NCI-H526 treated with DMSO at 0.1 percent for 48 hours (cell line): ENCODE measurements at regions not wholly inside any gene's neighbourhood (a gene's known extent, or its start where the extent isn't known, plus 50 kb on each side); places are given as distances from the start of the nearest gene placed in this dataset.
"Not testable (repeated sequence)": the region's sequence is repeated elsewhere in the genome, so short reads cannot be mapped to it uniquely, and the experiment has no call there.

Experiments
- DNase-seq: peaks from one replicate; lab custom pipeline; 2025; lab: John Stamatoyannopoulos, UW

DNA sequence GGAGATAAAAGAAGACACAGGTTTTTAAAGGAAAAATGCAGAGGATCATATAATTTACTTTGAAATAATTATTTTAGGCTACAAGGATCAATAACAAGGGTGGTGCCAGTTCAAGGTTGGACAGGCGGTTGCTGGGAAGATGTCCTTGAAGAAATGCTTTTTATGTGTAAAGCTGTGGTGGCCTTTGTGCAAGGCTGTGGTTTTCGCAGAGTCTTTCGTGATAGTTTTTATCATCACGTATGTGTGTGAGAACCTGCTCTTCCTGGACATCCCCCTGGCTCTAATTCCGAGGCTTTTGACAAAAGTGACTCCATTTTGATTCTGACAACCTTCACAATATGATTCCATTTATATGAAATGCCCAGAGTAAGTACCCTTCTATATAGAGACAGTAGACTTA is 85.8 kb upstream of the COG2 start:
- DNase-seq, result no peak

DNA sequence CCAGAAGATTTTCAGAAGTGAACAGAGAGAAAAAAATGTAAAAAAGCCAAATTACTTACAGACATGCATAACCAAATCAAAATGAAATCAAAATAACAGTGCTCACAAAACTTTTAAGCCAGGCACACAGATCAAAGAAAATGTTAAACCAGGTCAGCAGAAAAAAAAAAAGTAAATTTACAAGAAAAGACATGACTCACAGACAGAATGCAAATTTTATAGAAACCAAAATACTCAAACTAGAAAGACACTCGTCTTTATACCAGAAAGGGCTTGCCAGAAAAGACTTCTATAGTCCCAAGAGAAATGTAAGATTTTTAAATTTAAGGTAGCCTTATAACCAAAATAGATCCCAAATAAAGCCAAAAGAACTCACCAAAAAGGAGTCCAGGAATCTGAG is 86.5 kb upstream of the COG2 start:
- no peak for DNase-seq

DNA sequence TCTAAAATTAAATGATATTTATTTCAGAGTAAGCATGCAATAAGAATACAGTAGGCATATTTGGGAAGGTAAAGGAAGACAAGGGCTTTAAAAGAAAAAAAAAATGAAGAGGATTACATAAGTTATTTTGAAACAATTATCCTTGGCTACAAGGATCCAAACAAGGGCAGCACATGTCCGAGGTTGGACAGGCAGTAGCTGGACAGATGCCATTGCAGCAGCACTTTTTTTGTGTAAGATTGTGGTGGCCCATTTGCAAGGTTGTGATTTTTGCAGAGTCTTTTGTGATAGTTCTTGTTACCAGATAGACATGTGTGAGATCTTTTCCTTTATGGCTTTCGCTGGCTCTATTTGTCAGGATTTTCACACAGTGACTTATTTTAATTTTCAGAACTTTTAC is 89.4 kb upstream of the COG2 start:
- DNase-seq, result no peak

DNA sequence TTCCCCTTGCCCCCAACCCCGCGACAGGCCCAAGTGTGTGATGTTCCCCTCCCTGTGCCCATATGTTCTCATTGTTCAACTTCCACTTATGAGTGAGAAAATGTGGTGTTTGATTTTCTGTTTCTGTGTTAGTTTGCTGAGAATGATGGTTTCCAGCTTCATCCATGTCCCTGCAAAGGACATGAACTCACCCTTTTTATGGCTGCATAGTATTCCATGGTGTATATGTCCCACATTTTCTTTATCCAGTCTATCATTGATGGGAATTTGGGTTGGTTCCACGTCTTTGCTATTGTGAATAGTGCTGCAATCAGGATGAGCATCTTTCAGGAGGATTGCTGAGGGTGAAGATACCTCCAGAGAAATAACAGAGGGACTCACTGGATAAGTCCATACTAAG is 91.3 kb upstream of the COG2 start:
- DNase-seq, result not testable (repeated sequence)

DNA sequence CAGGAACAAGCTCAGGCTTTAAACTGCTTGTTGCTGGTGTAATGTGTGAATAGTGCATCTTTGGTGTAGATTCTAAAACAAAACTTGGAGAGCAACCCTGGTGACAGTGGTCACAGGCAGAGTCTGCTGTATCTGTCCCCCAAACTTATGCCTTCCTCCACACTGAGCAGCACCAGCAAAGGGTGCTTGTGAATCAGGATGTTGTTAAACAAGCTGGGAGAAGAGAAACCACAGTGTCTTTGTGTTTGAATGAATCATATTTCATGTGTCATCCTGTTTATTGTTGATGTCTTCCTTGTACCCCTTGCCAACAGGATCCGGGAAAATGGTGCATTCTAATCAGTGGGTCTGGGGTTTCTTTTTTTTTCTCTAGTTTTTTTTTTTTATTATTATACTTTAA is 91.9 kb upstream of the COG2 start:
- no peak for DNase-seq

DNA sequence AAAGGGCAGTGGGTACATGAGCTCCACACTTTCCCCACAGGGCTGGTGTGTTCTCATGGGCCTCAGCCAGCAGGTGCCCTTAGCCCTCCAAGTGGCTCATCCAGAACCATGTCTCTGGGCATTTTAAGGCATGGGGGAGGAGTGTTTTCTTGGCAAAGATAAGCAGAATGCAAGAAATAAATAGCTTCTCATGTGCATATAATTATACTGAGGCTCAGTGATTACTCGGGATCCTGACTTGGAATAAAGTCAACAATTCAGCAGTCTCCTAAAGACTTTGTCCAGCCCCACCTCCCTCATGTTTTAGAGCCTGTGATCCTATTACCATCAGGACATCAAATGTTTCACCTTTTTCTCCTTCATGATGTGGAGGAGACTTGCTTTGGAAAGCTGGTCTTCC is 92.7 kb upstream of the COG2 start:
- no peak for DNase-seq

DNA sequence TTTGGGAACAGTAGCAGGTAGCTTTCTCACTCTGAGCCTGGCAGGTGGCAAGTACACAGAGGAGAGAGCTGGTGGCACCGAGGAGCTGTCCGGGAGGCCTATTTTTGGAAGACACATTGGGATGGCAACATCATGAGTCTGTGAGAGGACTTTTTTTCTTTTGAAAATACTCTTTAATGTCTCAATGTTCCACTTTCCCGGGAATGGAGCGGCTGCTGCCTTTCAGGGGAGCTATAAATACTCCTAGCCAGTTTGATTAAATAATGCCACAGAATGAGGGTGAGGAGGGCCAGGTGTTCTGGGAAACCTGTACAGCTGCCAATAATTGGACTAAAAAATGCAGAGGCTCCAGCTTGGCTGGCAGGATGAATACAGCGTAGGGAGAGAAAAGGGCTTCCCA is 93.3 kb upstream of the COG2 start:
- DNase-seq, result no peak

DNA sequence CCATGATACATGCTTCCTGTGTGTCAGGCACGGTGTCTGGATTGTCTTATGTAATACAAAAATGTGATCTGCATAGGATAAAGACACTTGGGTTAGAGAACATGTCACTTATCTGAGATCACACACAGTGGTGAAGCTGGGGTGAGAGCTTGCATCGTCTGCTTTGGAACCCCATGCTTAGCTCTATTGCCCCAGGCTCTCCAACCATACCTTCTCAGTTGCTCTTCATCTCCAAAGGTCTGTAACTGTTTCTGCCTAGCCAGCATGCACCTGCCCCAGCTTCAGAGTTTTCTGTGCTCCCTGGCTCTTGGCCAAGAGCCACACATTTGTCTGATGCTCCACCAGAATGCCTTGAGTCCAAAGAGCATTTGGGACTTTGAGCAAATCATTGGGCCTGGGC is 93.9 kb upstream of the COG2 start:
- no peak for DNase-seq

DNA sequence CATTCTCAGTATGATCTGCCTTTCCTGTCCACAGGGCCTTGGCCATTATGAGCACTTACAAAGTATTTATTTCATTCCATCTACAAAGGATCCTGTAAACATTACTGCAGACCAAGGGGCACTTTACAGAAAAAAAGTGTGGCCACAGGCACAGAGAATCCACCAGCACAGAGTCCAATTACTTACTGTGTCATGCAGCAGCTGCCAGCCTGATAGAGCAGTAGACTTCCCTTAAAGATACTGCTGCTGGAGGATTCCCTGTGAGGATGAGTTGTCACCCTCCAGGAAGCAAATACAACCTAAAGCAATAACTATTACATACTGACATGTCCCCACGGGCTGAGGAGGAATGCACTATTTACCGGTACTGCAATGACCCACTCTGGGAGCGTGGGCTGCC is 97.1 kb upstream of the COG2 start:
- no peak for DNase-seq

DNA sequence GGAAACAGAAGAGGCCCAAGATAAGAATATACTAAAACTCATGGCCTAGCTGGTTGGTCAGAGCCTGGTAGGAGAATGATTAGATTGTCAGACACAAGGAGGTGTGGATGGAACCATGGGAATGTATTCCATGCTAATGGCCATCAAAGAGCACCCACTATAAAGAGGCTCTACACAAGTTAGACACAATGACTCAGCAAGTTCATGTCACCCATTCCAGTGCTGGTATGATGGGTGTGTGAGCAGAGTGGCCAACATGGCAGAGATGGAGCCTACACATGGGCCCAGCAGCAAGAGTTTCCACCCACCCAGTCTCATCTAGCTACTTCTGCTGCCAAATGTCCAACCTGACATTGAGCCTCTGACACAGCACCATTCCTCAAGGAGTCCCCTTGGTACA is 97.5 kb upstream of the COG2 start:
- no peak for DNase-seq

DNA sequence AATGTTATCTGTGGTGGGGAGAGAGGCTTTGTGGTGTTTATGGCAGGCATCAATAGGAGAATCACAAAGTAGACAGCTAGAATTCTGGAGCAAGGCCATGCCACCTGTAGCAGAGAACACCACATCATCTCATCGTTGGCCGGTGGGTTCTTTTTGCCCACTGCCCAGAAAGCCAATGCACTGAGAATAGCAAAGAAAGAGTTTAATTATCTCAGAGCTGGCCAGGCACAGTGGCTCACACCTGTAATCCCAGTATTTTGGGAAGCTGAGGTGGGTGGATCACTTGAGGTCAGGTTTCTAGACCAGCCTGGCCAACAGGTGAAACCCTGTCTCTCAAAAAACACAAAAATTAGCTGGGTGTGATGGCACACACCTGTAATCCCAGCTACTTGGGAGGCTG is 99.2 kb upstream of the COG2 start:
- DNase-seq, result no peak

DNA sequence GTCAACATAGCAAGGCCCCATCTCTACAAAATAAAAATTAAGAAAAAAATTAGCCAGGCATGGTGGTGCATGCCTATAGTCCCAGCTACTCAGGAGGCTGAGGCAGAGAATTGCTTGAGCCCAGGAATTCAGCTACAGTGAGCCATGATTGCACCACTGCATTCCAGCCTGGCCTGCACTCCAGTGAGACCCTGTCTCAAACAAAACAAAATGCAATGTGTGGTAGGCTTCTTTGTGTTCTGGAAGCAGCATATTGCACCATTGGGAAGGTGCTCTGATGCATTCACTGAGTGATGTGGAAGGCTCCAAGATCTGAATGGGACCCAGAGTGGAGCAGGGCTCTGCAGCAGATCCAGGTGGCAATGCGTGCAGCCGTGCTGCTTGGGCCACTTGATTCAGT is 99.6 kb upstream of the COG2 start:
- no peak for DNase-seq

DNA sequence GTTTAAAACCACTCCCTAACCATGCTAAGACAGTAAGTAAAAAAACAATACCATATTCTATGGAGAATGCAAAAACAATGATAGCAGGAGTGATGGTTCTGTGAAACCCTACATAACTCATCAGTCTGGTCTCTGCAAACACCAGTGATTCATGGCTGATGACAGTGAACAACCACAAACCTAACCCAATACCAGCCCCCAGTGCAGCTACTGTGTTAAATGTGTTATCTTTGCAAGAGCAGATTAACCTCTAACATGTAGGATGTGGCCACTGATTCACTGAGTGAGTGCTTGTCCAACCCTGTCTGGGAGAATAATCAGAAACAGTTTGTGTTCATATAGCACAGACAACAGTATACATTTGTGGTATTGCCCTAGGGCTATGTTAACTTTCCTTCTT is 100.2 kb upstream of the COG2 start:
- no peak for DNase-seq

DNA sequence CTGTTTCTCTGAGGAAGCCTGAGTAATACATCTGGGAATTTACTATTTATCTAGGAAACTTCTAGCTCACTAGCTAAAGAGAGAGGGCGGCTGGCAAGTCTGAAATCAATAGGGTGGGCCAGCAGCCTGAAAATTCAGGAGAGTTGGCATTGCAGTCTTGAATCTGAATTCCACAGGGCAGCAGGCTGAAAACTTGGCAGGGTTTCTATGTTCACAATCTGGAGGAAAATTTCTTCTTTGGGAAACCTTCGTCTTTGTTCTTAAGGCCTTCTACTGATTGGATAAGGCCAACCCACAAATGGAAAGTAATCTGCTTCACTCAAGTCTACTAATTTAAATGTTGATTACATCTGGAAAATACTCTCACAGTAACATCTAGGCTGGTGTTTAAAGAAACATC is 101.0 kb upstream of the COG2 start:
- DNase-seq, result no peak

DNA sequence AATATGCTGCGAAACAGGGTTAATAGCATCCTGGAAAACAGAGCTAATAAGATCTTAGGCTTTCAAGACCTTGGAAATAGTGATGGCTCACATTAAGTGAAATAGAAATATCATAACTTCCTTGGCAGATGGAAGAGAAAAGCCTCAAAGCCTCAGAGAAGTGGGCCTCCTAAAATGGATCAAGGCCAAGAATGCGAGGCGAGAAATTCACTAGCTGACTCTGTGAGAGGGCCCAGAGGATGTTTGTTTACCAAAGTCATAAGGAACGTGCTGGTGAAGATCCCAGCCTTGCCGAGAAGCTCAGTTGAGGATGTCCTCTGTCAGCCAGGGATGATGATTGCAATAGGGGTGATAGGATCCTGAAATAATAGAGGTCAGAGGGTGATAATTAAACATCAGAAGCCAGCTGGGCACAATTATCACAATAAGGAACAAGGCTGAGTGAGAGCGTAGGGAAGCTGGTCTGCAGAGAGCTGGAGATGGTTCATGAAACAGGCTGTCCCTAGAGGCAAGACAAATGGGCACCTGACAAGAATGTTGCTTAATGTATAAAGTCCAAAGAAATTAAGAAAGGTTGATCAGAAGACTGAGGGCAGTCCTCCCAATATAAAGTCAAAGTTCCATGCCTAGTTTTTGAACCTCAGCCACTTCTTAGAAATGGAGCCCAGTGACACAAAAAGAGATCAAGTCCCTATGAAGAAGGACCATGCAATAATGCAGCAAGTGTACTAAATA is 101.7 kb upstream of the COG2 start:
- DNase-seq, result no peak

DNA sequence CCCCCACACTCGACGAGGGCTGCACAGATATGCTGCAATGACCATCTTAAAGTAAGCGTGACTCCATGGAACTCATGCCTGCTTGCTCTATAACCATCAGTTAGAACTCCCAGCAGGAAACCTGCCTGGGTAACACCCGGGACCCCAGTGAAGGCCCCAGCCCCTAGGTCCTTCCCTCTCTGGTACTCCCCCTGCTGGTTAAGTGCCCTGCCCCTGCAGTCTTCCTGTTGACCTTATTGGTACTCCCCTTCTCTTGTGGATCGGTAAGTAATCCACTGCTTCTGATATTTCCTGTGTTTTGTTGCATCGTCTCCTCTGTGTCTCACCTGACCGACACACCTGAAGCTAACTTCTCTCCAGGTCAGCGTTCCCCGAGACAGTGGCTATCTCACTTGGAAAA is 104.8 kb upstream of the COG2 start:
- DNase-seq, result no peak

DNA sequence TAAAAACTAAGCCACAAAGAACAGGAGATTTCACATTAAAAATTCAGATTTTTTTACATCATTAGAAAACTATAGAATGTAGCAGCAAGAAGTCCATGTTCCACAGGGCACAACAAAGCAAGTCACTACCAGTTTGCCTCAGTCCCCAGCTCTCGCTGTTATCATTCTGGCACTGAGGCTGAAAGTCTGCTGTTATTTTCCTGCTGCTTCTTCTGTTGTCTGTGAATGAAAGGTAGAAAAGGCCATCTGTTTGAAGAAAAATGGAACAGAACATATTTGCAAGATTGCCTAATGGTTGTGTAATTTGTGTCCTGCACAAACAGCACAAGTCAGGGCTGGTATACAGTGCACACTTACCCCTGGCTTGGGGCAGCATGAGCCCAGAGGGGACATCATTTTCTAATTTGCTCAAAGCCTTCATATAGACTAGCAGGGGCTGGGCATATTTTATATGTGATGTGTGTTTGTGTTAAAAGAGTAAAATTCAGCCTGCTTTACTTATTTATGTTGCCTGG is 105.6 kb upstream of the COG2 start:
- DNase-seq, result no peak

DNA sequence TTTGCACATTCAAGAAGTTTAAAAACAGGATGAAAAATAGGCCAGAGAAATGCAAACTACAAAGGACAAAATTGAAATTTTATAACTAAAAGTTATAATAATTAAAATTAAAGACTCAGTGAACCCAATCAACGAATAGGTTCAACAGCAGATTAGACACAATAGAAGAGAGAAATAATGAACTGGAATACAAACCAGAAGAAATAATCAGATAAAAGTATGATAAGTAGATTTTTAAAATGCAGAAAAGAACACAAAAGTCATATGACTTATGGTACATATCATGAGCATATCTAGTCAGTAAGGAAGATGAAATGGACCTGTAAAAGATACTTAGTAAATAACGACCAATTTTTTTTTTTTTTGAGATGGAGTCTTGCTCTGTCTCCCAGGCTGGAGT is 108.1 kb upstream of the COG2 start:
- DNase-seq, result no peak

DNA sequence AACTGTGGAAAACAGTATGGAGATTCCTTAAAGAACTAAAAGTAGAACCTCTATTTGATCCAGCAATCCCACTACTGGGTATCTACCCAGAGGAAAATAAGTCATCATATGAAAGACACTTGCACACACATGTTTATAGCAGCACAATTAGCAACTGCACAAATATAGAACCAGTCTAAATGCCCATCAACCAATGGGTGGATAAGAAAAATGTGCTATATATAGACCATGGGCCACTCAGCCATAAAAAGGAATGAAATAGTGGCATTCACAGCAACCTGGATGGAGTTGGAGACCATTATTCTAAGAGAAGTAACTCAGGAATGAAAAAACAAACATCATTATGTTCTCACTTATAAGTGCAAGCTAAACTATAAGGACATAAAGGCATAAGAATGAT is 105.0 kb upstream of the PGBD5 start:
- no peak for DNase-seq

DNA sequence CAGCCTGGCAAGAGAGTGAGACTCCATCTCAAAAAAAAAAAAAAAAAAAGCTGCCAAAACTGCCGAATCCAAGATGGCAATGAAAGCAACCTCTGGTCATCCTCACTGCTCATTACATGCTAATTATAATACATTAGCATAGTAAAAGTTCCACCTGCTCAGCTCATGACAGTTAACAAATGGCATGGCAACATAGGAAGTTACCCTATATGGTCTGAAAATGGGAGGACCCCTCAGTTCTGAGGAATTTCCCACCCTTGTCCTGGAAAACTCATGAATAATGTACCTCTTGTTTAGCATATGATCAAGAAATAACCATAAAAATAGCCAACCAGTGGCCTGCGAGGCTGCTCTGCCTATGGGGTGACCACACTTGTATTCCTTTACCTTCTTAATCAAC is 93.1 kb upstream of the PGBD5 start:
- no peak for DNase-seq

DNA sequence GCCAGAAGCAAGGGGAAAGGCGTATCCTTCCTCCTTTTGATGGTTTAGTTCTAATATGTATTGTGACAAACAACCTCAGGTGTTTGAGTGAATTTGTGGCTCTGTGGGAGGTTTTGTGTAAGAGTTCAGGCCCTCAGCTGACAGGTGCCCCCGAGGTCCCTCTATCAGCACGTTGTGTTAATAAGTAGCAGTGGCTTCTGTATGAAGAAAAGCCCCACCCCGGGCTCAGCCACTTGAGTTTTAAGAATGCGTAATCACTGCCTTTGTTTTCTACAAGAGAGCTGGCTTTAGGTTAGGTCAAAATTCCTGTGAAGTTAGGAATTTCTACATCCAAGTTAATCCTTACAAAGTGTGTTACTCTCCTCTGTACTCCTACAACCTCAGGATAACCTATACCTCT is 92.4 kb upstream of the PGBD5 start:
- DNase-seq, result no peak

DNA sequence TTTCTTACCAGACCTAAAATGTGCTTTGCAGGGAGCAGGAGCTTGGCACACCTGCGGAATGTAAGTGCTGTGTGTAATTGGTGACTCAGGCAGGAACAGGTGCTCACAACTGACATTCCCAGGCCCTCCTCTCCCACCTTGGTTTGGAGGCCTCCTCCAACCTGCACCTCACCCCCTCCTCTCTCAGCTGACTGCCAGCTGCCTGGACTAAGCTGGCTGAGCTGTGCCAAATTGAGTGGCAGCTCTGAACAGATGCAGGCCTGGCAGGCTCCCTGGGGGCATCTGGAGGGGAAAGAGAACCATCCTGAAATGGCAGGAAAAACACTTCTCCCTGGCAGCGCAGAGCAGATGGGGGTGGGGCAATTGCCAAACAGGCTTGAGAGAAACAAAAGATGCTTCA is 91.7 kb upstream of the PGBD5 start:
- no peak for DNase-seq

DNA sequence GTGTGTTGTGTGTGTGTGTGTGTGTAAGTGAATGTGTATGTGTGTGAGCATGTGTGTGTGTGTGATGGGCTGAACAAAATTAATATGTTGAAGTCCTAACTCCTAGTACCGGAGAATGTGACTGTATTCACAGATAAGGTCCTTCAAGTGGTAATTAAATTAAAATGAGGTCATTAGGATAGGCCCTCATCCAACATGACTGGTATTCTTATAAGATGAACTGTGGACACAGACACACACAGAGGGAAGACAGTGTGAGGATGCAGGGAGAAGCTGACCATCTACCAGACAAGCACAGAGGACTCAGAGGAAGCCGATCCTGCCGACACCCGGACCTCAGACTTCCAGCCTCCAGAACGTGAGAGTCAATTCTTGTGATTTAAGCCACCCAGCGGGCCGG is 91.2 kb upstream of the PGBD5 start:
- DNase-seq, result no peak

DNA sequence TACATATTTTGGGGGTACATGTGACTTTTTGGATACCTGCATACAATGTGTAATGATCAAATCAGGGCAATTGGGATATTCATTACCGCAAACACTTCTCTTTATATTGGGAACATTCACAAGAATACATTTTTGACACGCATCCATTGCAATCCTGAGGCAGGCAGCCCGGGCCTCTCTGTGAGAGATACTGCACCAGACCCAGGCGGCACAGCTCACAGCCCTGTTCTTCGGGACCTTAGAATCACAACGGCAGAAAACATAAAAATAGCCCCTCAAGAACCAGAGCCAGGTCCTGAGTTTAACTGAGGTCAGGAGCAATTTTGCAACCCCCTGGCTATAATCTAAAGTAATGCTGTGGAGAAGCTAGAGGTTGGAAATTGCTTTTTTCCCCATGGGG is 90.8 kb upstream of the PGBD5 start:
- no peak for DNase-seq
